Caco-2 (cell line): ENCODE measurements at regions not wholly inside any gene's neighbourhood (a gene's known extent, or its start where the extent isn't known, plus 50 kb on each side); places are given as distances from the start of the nearest gene placed in this dataset.

Experiments used
- BruUV-seq: library from RNA; stranded (reverse); fragments of 400-500 nt; replicated peaks from 2 replicates; lab custom pipeline; 2021; lab: Mats Ljungman, UMichigan
- CTCF ChIA-PET: fragments of 300-600 bp; sonication (Branson Sonifier 250); formaldehyde crosslinking; loops from one replicate; lab custom pipeline; 2022; ENCODE audit warnings: antibody characterized with exemption; lab: Charles Lee
- POLR2A ChIA-PET: fragments of 300-600 bp; sonication (Branson Sonifier 250); formaldehyde crosslinking; loops from one replicate; lab custom pipeline; 2022; ENCODE audit warnings: antibody characterized with exemption; lab: Charles Lee
- DNase-seq, 2 experiments: peaks; one replicate each; pipeline versions ENCODE4 v3.0.0 to v3.0.0-alpha.2; 2020 to 2022
- H3K27me3 ChIP-seq: replicated peaks from 2 replicates; pipeline ENCODE4 v1.6.0; 2011; ENCODE audit warnings: low read length; ENCODE audit not compliant: control insufficient read depth, insufficient read depth
- H3K36me3 ChIP-seq: 2 replicates; pipeline ENCODE4 v1.5.1; 2011; ENCODE audit warnings: low read length; ENCODE audit not compliant: control insufficient read depth, insufficient read depth
- H3K4me1 ChIP-seq: fragments of 250-450 bp; sonication (Bioruptor Pico); 2 replicates; pipeline ENCODE4 v1.5.1; 2020; ENCODE audit warnings: mild to moderate bottlenecking
- H3K4me3 ChIP-seq: 2 replicates; pipeline ENCODE4 v1.5.1; 2011; ENCODE audit warnings: low read depth, mild to moderate bottlenecking, control low read depth, low read length
- H3K9me3 ChIP-seq: fragments of 250-450 bp; sonication (Bioruptor Pico); 2 replicates; pipeline ENCODE4 v1.5.1; 2020; ENCODE audit warnings: mild to moderate bottlenecking, moderate library complexity
- H3K27ac Mint-ChIP-seq: one replicate; pipeline ENCODE4 v1.8.0; 2022; ENCODE audit warnings: mixed read lengths; ENCODE audit not compliant: unreplicated experiment
- H3K27me3 Mint-ChIP-seq: one replicate; pipeline ENCODE4 v1.8.0; 2022; ENCODE audit warnings: mixed read lengths; ENCODE audit not compliant: insufficient read depth, unreplicated experiment
- H3K36me3 Mint-ChIP-seq: one replicate; pipeline ENCODE4 v1.8.0; 2022; ENCODE audit warnings: mild to moderate bottlenecking, mixed read lengths; ENCODE audit not compliant: insufficient read depth, unreplicated experiment
- H3K4me1 Mint-ChIP-seq: one replicate; pipeline ENCODE4 v1.8.0; 2022; ENCODE audit warnings: low read depth, mixed read lengths; ENCODE audit not compliant: unreplicated experiment
- H3K4me3 Mint-ChIP-seq: one replicate; pipeline ENCODE4 v1.8.0; 2022; ENCODE audit warnings: mild to moderate bottlenecking, moderate library complexity, mixed read lengths; ENCODE audit not compliant: unreplicated experiment
- H3K9me3 Mint-ChIP-seq: one replicate; pipeline ENCODE4 v1.8.0; 2022; ENCODE audit warnings: mixed read lengths; ENCODE audit not compliant: unreplicated experiment
- CTCF ChIP-seq, 2 experiments: fragments of 200-600 bp in 1 of 2; IDR thresholded peaks; 1 replicate in 1 of 2; 2 replicates in 1 of 2; pipeline versions ENCODE4 v1.5.1 to v1.8.0; 2011 to 2022; ENCODE audit warnings: antibody characterized with exemption in 1 of 2, control low read depth in 1 of 2, inconsistent platforms in 1 of 2, low read depth in 1 of 2, low read length in 1 of 2, mild to moderate bottlenecking in 1 of 2, moderate library complexity in 1 of 2; ENCODE audit not compliant: insufficient read depth in 1 of 2, severe bottlenecking in 1 of 2, unreplicated experiment in 1 of 2
- intact Hi-C: fragments of 100-400 bp; cut with micrococcal nuclease; formaldehyde crosslinking; loops from one replicate; pipeline ENCODE4 v1.10.0; 2022; ENCODE audit not compliant: unreplicated experiment

DNA sequence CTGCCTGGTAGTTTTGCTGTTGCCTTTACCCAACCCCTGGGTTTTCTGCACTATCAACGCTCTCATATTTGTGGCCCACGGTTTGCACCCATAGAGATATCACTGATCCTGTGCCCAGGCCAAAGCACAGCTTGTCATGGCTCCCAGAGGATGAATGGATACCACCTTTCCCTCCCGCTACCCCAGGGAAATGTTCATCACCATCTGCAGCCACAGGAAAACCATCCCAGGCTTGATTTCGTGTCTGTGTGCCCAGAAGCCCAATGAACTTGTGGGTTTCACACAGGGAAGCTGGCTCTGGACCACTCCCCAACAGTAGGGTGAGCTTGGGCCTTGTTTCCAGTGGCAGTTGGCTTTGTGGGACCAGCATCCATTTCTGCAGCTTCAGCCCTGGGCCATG lies 143.1 kb upstream of the GDF10 start:
- no peak overlapping the region for H3K27ac Mint-ChIP-seq
- no peak overlapping the region for H3K4me3 ChIP-seq
- H3K4me1 ChIP-seq = no peaks in the 10 kb centered on the region
- no peaks in the 10 kb centered on the region; the same call in 1 of the 2 replicates for H3K27me3 ChIP-seq
- H3K9me3 ChIP-seq = peaks cover 11% of the 10 kb centered on the region
- ChIA-PET POLR2A (no interaction called here), CTCF (no interaction called here)
- no peak for DNase-seq
- no TSS peak for BruUV-seq
- no peak for TF ChIP-seq CTCF (IDR thresholded peaks at IDR 0.05; ENCODE audit: insufficient read depth in 1 of 2, low read depth in 1 of 2, low read length in 1 of 2, severe bottlenecking in 1 of 2, unreplicated experiment in 1 of 2)
- no peaks in the 10 kb centered on the region for H3K36me3 ChIP-seq
- no peaks in the 10 kb centered on the region for H3K4me1 Mint-ChIP-seq
- intact Hi-C loops = no loop called here
- H3K9me3 Mint-ChIP-seq = peaks cover 26% of the 10 kb centered on the region
- H3K36me3 Mint-ChIP-seq = no peaks in the 10 kb centered on the region
- no peak overlapping the region for H3K4me3 Mint-ChIP-seq
- H3K27me3 Mint-ChIP-seq = peaks cover 24% of the 10 kb centered on the region

- Mint-ChIP-seq H3K27ac (no peak overlapping the region), H3K4me1 (no peaks in the 10 kb centered on the region), H3K36me3 (no peaks in the 10 kb centered on the region), H3K4me3 (no peak overlapping the region), H3K9me3 (peaks cover 26% of the 10 kb centered on the region), H3K27me3 (peaks cover 24% of the 10 kb centered on the region)
- H3K27me3 ChIP-seq = no peaks in the 10 kb centered on the region
- DNase-seq = no peak
- no peak for TF ChIP-seq CTCF (IDR thresholded peaks at IDR 0.05; ENCODE audit: insufficient read depth in 1 of 2, low read depth in 1 of 2, low read length in 1 of 2, severe bottlenecking in 1 of 2, unreplicated experiment in 1 of 2)
- ChIA-PET POLR2A (no interaction called here), CTCF (no interaction called here)
- H3K4me1 ChIP-seq = no peaks in the 10 kb centered on the region
- H3K9me3 ChIP-seq = peaks cover 11% of the 10 kb centered on the region
- no peak overlapping the region for H3K4me3 ChIP-seq
- no TSS peak for BruUV-seq
- no peaks in the 10 kb centered on the region for H3K36me3 ChIP-seq
- intact Hi-C loops = no loop called here
These were observed 141.6 kb upstream of the GDF10 start for GRCh38 chr10:47158116-47159071.

DNA sequence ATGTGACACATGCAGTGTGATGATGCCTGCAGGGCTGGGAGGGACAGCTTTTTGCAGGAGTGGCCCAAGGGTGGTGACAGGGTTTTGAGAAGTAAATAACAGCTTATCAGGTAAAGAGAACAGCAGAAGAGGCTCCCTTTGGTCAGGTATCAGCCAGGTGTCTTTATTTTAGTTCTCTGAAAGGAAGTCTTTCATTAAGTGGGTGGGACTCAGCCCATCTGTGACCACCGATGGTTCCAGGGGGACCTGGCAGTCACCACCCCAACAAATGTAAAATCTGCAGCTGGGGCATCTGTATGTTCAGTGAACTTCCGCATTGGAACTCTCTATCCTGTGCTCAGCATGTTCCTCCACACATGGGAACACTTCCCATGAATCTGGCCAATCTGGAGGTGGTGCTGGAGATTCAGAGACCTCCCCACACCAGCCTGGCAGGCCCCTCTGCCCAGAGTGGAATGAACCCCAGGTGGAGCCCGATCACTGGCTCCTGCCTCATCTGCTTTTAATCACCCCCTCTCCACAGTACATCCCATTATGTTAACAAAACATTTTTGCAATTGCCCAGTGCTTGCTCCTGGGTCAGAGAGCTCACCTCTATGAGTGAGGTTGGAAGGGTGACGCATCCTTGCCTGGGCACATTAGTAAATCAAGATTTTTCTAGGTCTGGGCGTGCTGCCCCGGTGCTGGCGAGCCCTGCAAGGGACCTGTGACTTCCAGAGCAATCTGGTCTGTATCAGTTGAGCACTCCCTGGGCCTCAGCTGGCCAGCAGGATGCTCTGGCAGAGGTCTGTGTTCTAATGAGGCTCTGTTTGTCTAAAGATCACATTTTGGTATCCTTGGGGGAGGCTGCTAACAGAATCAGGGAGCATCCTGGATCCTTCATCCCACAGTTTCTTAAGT lies 140.4 kb upstream of the GDF10 start:
- H3K9me3 ChIP-seq = peaks cover 6% of the 10 kb centered on the region
- ChIA-PET CTCF (no interaction called here), POLR2A (no interaction called here)
- TF ChIP-seq CTCF (IDR thresholded peaks at IDR 0.05; ENCODE audit: insufficient read depth in 1 of 2, low read depth in 1 of 2, low read length in 1 of 2, severe bottlenecking in 1 of 2, unreplicated experiment in 1 of 2) = no peak
- no peaks in the 10 kb centered on the region for H3K4me1 ChIP-seq
- intact Hi-C loops = no loop called here
- Mint-ChIP-seq H3K27me3 (peaks cover 24% of the 10 kb centered on the region), H3K36me3 (no peaks in the 10 kb centered on the region), H3K27ac (no peak overlapping the region), H3K4me1 (no peaks in the 10 kb centered on the region), H3K4me3 (no peak overlapping the region), H3K9me3 (peaks cover 17% of the 10 kb centered on the region)
- BruUV-seq = no TSS peak
- DNase-seq = no peak
- no peak overlapping the region for H3K4me3 ChIP-seq
- H3K27me3 ChIP-seq = no peaks in the 10 kb centered on the region
- no peaks in the 10 kb centered on the region for H3K36me3 ChIP-seq
